ENCODE measurements at regions not wholly inside any gene's neighbourhood (a gene's known extent, or its start where the extent isn't known, plus 50 kb on each side); places are given as distances from the start of the nearest gene placed in this dataset.
A peak's percentile ranks its signal among the peaks of the same experiment; 100 is the strongest.
"Not testable (repeated sequence)": the region's sequence is repeated elsewhere in the genome, so short reads cannot be mapped to it uniquely, and the experiment has no call there.

DNA sequence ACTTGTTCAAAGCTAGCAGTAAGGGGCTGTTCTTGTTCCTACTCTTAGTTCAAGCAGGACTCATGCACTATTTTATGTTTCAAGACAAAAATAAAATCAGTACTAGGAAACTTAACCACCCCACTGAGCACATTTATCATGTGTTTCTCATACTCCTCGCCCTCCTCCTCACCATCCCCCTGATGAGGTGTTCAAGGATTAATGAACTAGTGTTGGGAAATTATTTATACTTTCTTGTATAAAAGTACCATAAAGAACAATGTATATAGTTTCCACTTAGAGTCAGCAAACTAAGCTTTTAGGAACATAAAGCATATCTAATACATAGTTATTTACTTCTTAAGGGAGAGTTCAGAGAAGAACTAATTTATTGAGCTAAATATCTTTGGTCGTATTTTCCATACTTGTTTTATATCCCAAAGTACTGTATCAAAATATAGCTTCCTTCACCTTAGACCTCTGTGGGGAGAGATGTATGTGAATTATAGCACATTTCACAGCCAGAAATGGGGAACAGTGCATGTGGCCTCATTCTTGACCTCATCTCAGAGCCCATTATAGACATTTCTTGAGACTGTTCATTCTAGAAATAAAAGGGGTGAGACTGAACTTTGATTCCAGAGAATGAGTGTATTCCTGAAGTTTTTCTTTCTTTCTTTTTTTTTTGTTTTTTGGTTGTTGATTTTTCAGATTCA lies 326.5 kb upstream of the MAP3K7 start:
- no peak for DNase-seq (ENCODE audit: low spot score)

GRCh38 chr6:90911642-90912041 lies 324.8 kb upstream of the MAP3K7 start:
- DNase-seq (ENCODE audit: low spot score) = no peak

DNA sequence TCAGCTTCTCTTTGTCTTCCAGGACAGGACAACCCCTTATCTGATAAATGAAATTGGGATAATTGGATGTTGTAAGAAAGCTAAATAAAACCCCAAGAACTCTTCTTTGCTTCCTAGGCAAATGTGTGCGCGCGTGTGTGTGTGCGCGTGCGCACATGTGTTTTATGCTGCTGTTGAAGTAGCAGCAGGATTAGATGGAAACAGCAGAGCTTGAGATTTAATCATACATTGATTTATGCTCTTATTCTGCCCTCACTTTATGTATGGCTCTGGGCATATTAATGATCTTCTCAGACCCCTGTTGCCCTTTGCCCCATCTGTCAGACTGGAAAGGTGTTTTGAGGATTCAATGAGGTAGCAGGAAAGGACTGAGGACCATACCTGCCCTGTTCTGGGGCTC lies 324.0 kb upstream of the MAP3K7 start:
- no peak for DNase-seq (ENCODE audit: low spot score)

DNA sequence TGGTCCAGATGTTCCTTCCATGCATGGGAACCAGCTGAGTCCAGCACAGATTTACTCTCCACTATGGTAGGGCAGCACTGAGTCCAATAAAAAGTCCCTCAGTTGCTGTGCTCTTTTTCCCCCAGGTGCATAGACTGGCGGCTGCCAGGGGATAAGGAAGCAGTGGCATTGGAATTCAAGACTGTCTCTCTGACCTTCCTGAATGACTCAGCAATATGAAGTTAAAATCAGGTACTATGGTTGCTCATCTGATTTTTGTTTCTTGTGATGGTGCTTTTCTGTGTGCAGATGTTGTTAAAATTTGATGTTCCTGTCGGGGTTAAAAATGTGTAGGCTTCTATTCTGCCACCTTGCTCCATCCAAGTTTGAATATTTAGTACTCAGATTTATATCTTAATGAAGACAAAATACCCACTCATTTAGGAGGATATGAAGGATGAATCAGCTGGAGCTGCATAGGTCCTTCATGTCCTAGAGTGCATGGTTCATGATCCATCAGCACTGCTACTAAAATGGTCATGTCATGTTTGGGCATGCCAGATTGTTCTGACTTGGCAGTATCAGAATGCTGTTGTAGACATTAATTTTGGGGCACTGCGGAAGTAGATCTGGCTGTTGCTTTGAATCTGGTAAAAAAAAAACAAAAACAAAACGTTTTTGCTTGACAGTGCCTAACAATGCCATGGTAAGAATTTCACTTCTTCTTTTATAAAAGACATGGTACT lies 321.2 kb upstream of the MAP3K7 start:
- DNase-seq (ENCODE audit: low spot score) = no peak

DNA sequence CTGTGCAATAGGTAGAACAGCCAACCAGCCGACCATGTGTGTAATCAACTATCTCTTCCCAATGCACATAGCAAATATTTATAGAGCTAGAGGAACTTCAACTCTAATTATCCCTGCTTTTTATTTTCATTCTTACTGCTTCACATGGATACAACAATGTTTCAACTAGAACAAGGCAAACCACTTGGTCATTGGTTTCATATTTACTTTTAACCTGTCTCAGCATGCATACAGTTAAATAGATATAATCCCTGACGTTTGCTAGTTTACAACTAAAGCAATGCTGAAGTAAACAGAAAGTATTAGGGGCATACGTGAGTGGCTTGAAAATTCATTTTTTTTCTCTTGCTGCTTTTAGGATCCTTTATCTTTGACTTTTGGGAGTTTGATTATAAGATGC lies 318.5 kb upstream of the MAP3K7 start:
- DNase-seq (ENCODE audit: low spot score) = no peak

DNA sequence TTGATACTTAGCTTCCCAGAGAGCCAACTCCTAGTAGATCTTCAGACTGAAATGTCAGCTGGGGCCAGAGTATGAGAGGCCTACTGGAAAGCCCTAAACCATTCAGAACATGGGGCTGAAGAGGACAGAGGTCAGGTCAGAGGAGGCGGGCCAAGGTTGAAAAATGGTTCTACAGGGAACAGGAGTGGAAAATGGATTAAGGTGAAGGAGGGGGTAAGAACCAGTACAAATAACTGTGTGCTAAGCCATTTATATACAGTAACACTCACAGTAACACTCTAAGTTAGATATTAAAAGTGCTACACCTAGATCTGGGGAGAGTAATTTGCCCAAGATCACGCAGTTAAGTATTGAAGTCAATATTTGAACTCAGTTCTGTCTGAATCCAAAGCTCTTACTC lies 313.2 kb upstream of the MAP3K7 start:
- no peak for DNase-seq (ENCODE audit: low spot score)

- DNase-seq (ENCODE audit: low spot score) = no peak
These were observed 311.9 kb upstream of the MAP3K7 start for GRCh38 chr6:90898763-90899162.

DNA sequence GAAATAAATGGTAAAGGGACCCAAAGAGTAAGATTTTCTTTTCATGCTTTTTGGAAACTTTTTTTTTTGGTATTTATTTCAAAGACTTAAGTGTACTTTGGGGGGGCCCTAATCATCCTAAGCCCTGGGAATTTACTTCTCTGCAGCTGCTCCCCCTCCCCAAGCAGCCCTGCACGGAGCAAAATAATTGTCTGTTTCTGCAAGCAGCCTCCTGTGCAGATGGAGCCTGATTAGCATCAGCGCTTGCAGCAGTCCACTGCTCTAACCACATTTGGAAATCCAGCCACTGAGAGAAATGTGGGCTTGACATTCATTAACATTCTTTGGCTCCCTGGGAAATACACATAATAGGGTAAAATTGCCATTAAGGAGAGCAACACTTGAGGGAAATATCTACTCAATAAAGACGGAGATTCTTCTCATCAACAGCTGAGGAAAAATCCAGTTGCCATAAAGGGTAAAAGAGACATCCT lies 309.2 kb upstream of the MAP3K7 start:
- DNase-seq (ENCODE audit: low spot score) = no peak

DNA sequence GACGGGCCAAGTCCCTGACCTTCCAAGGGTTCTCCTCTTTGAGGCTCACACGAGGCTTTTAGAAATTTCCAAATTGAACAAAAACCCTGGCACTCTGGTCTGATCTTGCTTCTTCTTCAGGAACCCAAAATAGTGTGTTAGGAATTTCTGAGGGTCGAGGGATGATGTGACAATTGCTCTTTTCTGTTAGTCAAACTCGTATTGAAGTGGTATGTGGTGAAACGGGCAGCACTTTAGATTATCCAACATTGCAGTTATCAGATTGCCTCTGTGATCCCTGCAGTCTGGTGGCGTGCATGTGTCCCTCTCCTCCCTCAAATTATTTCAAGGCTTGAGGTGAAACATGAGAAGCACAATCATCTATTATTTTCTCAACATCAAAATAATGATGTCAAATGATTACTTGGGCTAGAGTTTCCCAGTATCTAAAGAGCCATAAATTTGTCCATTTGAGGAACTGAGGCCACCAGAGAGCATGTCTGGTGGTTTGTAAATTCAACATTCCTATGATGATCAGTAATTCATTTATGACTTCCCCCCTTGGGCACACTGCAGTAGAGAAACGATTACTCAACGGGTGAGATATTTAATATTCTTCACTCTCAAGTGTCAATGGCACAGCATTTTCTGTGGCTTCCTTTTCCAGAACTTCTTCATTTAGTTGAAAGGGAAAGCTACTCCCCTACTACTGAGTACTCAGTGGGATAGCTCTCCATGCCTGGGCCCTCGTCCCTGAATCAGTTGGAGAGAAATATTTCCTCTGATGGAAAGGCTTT lies 308.6 kb upstream of the MAP3K7 start:
- no peak for DNase-seq (ENCODE audit: low spot score)

GRCh38 chr6:90894285-90895130 lies 307.6 kb upstream of the MAP3K7 start:
- no peak for DNase-seq (ENCODE audit: low spot score)

DNA sequence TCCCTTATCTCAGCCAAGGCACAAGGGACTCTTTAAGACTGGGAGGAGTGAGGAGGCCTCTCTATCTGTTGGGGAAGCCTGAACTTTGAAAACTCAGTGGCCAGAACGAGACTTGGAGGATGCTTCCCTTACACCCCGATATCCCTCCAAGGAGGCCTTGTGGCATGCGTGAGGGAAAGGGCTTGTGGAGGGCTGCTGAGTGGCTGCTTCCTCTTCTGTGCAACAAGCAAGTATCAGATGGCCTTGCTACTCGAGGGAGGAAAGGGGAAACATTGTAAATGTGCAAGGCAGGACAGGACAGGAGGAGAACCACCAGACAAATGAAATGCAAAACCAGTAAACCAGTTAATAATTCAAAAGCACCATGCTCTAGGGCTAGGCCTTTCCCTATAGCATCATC lies 306.5 kb upstream of the MAP3K7 start:
- DNase-seq (ENCODE audit: low spot score) = no peak

DNA sequence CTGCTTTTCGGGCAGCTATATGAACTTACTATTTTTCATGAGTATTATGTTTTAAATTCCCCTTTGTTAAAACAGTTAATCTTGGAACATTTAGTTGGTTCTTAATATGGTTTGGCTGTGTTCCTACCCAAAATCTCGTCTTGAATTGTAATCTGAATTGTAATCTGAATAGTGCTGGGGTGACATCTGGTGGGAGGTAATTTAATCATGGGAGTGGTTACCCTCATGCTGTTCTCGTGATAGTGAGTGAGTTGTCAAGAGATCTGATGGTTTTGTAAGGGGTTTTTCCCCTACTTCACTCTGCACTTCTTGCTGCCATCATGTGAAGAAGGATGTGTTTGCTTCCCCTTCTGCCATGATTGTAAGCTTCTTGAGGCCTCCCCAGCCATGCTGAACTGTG lies 305.4 kb upstream of the MAP3K7 start:
- no peak for DNase-seq (ENCODE audit: low spot score)

- DNase-seq (ENCODE audit: low spot score) = no peak
These were observed 304.5 kb upstream of the MAP3K7 start for GRCh38 chr6:90891355-90891754.

DNA sequence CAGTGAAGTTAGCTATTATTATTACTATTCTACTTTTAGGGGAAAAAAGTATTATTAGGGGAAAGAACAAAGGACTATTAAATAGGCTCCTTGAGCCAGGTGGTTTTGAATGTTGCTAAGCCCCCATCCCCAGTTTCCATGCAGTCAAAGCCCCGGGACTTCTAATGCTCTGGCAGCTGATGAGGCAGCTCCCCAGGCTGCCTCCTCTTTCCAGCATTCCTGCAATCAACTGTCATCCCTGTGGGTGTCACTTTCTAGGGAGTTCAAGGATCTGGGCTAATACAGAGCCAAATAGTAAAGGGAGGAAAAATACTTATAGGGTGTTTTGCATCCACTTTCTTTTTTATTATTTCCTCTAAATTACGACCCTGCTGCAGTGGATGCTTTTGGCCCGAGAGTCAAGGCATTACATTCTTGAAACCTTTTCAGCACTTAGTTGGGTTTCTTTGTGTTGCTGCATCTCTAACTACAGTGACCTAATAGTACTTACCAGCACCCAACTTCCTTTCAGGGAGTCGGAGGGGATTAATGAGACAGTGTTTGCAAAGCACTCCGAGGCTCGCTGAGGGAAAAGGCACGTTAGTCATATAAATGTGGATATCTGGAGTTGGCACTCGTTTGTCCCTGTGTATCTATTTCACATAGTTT lies 303.9 kb upstream of the MAP3K7 start:
- DNase-seq (ENCODE audit: low spot score) = no peak

- DNase-seq (ENCODE audit: low spot score) = no peak
These were observed 300.9 kb upstream of the MAP3K7 start for GRCh38 chr6:90887764-90888163.

DNA sequence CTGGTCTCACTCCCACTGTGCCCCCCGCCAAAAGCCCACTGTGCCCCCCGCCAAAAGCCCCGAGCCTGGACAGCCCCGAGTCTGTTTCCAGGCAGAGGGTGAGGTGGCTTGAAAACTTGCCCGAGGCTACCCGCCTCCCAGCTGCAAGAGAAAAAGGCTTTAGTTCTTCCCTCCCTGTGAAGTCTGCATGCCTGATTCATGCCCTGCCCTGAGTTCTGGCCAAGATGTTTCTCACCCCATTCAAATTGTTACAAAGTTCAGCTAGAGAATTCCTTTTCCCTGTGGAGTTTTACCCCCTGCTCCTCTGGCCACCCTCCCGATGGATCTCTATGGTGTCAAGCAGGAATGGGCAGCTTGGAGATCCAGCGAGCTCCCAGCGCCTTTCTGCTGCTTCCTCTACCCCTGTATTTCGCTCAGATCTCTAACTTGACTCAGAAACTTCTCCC lies 298.8 kb upstream of the MAP3K7 start:
- no peak for DNase-seq (ENCODE audit: low spot score)

GRCh38 chr6:90885137-90885536 lies 298.3 kb upstream of the MAP3K7 start:
- DNase-seq (ENCODE audit: low spot score) = not testable (repeated sequence)

DNA sequence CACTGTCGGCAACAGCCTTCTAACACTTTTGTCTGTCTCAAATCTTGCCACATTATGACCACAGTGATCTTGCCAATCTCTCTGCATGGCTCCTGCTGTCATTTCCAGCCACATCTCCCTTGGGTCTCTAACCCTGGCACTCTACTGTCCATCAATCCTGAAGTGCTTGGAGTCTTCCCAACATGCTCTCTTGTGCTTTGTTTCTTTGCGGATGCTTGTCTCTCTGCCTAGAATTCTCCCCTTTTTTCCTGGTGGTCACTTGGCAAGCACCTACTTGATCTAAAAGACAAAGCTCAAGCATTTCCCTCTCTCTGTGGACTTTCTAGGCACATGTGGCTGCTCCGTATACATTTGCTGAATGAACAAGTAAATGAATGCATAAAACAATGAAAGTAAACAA lies 290.7 kb upstream of the MAP3K7 start:
- no peak for DNase-seq (ENCODE audit: low spot score)

DNA sequence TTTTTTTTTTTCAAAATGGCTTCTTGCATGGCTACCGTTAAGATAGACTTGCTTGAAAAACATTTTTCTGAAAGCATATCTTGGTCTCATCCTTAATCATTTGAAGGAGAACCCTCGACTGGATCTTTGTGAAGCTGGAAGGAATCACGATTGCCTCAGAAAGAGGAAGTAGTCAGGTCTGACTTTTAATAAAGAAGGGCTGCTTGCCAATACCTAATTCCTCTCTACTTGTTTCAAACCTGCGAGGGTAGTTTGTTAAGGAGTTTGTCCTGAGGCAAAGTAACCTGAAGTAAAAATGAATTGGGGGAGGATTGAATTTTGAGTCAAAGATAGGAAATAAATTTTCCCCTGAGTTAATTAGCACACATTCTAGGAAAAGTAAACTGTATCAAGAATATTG lies 288.1 kb upstream of the MAP3K7 start:
- no peak for DNase-seq (ENCODE audit: low spot score)

DNA sequence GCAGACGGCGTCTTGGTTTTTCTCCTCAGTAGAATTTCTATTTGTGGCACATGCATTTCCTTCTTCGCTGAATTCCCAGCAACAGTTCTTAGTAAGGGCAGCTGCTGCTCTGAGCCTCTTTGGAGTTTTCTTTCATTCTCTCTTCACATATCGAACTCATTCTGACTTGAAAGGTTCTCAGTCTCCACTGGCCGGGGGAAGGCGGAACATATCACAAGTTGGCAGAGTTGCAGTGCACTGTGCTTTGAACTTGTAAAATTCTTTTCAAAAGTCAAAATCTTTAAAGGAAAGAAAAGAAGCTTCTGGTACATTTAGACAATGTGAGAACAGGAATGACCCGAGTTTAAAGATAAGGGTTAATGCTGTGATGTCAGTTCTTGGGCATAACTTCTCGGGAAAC lies 286.1 kb upstream of the MAP3K7 start:
- no peak for DNase-seq (ENCODE audit: low spot score)

- DNase-seq (ENCODE audit: low spot score) = peak; percentile 7
These were observed 283.7 kb upstream of the MAP3K7 start for GRCh38 chr6:90870561-90870960.
